ENCODE measurements at regions not wholly inside any gene's neighbourhood (a gene's known extent, or its start where the extent isn't known, plus 50 kb on each side); places are given as distances from the start of the nearest gene placed in this dataset.

- WGBS, result 66% methylated on average over 8 of the region's 8 CpGs
- Histone ChIP-seq H3K27ac (ENCODE audit: low read depth in 1 of 2, low read length in 2 of 2) (no peak overlapping the region), H3K9me3 (ENCODE audit: control insufficient read depth in 4 of 4, low read length in 3 of 4) (peaks cover 0 to 4% (median 2%) of the 10 kb centered on the region in 4 donors), H3K4me3 (ENCODE audit: low read depth in 1 of 3, low read length in 3 of 3) (no peak overlapping the region), H3K4me1 (ENCODE audit: control insufficient read depth in 4 of 4, insufficient read depth in 4 of 4, low read length in 3 of 4) (no peaks in the 10 kb centered on the region), H3K9ac (ENCODE audit: low read depth in 1 of 2, low read length in 2 of 2) (no peak overlapping the region), H3K27me3 (ENCODE audit: control insufficient read depth in 4 of 4, insufficient read depth in 4 of 4, low read length in 3 of 4) (no peaks in the 10 kb centered on the region), H3K36me3 (ENCODE audit: control insufficient read depth in 4 of 4, insufficient read depth in 3 of 4, low read depth in 1 of 4, low read length in 3 of 4) (no peaks in the 10 kb centered on the region)
- TF ChIP-seq JUND (IDR thresholded peaks at IDR 0.05) (no peak), GABPA (IDR thresholded peaks at IDR 0.05 in 1 of 2, conservative IDR thresholded peaks at IDR 0.05 in 1 of 2) (no peak)
- no peak for DNase-seq (ENCODE audit: low spot score)
These were observed 60.3 kb upstream of the CLDN10 start for GRCh38 chr13:95492044-95492801.

GRCh38 chr13:95494082-95494681, 58.3 kb upstream of the CLDN10 start:
- WGBS, result 30% methylated on average over 7 of the region's 7 CpGs
- no peak for DNase-seq (ENCODE audit: low spot score)
- TF ChIP-seq YY1 (IDR thresholded peaks at IDR 0.05), result no peak
- TF ChIP-seq FOXA2 (IDR thresholded peaks at IDR 0.05), result peak; percentile 89
- TF ChIP-seq REST (IDR thresholded peaks at IDR 0.05), result no peak
- TF ChIP-seq NR2F2 (IDR thresholded peaks at IDR 0.05), result no peak
- no peak for TF ChIP-seq MAX (IDR thresholded peaks at IDR 0.05)
- TF ChIP-seq RXRA (IDR thresholded peaks at IDR 0.05), result no peak
- TF ChIP-seq HNF4G (IDR thresholded peaks at IDR 0.05), result no peak
- peak; percentile 78 to 80 for TF ChIP-seq RAD21 (IDR thresholded peaks at IDR 0.05)
- TF ChIP-seq FOXA1 (IDR thresholded peaks at IDR 0.05), result peak; percentile 81
- TF ChIP-seq CTCF (IDR thresholded peaks at IDR 0.05; ENCODE audit: low read depth, low read length, missing input control), result peak; percentile 78
- TF ChIP-seq GABPA (IDR thresholded peaks at IDR 0.05 in 1 of 2, conservative IDR thresholded peaks at IDR 0.05 in 1 of 2), result no peak
- H3K9ac ChIP-seq (ENCODE audit: low read depth in 1 of 2, low read length in 2 of 2), result no peak overlapping the region
- no peak overlapping the region for H3K4me3 ChIP-seq (ENCODE audit: low read depth in 1 of 3, low read length in 3 of 3)
- H3K9me3 ChIP-seq (ENCODE audit: control insufficient read depth in 4 of 4, low read length in 3 of 4), result peaks cover 0 to 4% (median 2%) of the 10 kb centered on the region in 4 donors
- no peak overlapping the region for H3K27ac ChIP-seq (ENCODE audit: low read depth in 1 of 2, low read length in 2 of 2)
- H3K36me3 ChIP-seq (ENCODE audit: control insufficient read depth in 4 of 4, insufficient read depth in 3 of 4, low read depth in 1 of 4, low read length in 3 of 4), result no peaks in the 10 kb centered on the region
- no peaks in the 10 kb centered on the region for H3K4me1 ChIP-seq (ENCODE audit: control insufficient read depth in 4 of 4, insufficient read depth in 4 of 4, low read length in 3 of 4)
- H3K27me3 ChIP-seq (ENCODE audit: control insufficient read depth in 4 of 4, insufficient read depth in 4 of 4, low read length in 3 of 4), result no peaks in the 10 kb centered on the region

Data from liver (tissue), 8 donors.